HG02970 (cell line): ENCODE measurements at regions not wholly inside any gene's neighbourhood (a gene's known extent, or its start where the extent isn't known, plus 50 kb on each side); places are given as distances from the start of the nearest gene placed in this dataset.
"Not testable (repeated sequence)": the region's sequence is repeated elsewhere in the genome, so short reads cannot be mapped to it uniquely, and the experiment has no call there.

Experiments used
- ATAC-seq: cut with Tn5 transposase; IDR thresholded peaks from one replicate; pipeline ENCODE4 v1.9.1; 2021; ENCODE audit warnings: mild to moderate bottlenecking, moderate library complexity, moderate number of reproducible peaks; ENCODE audit not compliant: unreplicated experiment, low FRiP score

DNA sequence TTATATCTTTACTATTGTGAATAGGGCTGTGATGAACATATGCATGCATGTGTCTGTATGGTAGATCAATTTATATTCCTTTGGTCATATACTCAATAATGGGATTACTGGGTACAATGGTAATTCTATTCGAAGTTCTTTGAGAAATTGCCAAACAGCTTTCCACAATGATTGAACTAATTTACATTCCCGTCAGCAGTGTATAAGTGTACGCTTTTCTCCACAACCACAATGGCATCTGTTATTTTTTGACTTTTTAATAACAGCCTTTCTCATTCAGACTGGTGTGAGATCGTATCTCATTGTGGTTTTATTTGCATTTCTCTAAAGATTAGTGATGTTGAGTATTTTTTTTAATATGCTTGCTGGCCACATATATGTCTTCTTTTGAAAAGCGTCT lies 439.4 kb upstream of the KLHL4 start:
- ATAC-seq = no peak

DNA sequence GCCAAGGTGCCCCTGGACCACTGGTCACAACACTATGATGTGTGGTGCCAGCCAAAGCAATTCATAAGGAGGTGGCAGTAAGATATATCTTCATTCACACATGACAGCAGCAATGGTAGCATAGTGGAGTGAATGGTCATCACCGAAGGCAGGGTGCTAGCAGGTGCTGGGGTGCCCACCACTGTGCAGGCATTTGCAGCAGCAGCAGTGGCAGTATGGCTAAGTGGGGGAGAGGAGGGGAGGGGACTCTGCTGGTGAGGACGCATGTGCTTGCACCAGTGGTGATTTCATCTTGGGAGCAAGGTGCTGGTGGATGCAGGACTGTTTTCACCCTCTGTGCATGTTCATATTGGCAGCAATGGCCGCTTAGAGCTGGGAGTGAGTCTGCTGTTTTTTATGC lies 419.1 kb upstream of the KLHL4 start:
- no peak for ATAC-seq

- no peak for ATAC-seq
Measured at GRCh38 chrX:87105131-87105530, 412.5 kb upstream of the KLHL4 start.

GRCh38 chrX:87110142-87110541 lies 407.5 kb upstream of the KLHL4 start:
- no peak for ATAC-seq

- no peak for ATAC-seq
Measured at GRCh38 chrX:87140800-87141483, 376.7 kb upstream of the KLHL4 start.

GRCh38 chrX:87160435-87161010 lies 357.1 kb upstream of the KLHL4 start:
- no peak for ATAC-seq

DNA sequence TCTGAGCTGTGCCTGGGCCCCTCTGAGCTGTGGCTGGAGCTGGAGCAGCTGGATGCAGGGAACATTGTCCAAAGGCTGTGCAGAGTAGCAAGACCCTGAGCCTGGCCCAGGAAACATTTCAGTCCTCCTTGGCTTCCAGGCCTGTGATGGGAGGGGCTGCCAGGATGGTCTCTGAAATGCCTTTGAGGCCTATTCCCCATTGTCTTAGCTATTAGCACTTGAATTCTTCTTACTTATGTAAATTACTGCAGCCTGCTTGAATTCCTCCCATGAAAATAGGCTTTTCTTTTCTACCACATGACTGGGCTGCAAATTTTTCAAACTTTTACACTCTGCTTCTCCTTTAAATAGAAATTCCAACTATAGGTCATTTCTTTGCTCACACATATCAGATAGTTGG lies 349.8 kb upstream of the KLHL4 start:
- ATAC-seq = no peak

- not testable (repeated sequence) for ATAC-seq
Measured at GRCh38 chrX:87178009-87178408, 339.6 kb upstream of the KLHL4 start.
